ENCODE measurements at regions not wholly inside any gene's neighbourhood (a gene's known extent, or its start where the extent isn't known, plus 50 kb on each side); places are given as distances from the start of the nearest gene placed in this dataset.

DNA sequence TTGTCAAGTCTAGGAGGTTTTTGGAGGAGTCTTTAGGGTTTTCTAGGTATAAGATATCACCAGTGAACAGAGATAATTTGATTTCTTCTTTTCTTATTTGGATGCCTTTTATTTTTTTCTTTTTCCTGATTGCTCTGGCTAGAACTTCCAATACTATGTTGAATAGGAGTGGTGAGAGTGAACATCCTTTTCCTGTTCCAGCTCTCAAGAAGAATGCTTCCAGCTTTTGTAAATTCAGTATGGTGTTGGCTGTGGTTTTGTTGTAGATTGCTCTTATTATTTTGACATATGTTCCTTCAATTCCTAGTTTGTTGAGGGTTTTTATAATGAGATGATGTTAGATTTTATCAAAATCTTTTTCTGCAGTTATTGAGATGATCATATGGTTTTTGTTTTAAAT lies 165.6 kb upstream of the WDFY3 start:
- TF ChIP-seq EZH2 (IDR thresholded peaks at IDR 0.05; ENCODE audit: insufficient read depth, low read length), result no peak
- TF ChIP-seq, protein P1, sequence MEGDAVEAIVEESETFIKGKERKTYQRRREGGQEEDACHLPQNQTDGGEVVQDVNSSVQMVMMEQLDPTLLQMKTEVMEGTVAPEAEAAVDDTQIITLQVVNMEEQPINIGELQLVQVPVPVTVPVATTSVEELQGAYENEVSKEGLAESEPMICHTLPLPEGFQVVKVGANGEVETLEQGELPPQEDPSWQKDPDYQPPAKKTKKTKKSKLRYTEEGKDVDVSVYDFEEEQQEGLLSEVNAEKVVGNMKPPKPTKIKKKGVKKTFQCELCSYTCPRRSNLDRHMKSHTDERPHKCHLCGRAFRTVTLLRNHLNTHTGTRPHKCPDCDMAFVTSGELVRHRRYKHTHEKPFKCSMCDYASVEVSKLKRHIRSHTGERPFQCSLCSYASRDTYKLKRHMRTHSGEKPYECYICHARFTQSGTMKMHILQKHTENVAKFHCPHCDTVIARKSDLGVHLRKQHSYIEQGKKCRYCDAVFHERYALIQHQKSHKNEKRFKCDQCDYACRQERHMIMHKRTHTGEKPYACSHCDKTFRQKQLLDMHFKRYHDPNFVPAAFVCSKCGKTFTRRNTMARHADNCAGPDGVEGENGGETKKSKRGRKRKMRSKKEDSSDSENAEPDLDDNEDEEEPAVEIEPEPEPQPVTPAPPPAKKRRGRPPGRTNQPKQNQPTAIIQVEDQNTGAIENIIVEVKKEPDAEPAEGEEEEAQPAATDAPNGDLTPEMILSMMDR (IDR thresholded peaks at IDR 0.05; ENCODE audit: insufficient read depth, low read depth, low read length), result no peak
